ENCODE measurements at regions not wholly inside any gene's neighbourhood (a gene's known extent, or its start where the extent isn't known, plus 50 kb on each side); places are given as distances from the start of the nearest gene placed in this dataset.
"Not testable (repeated sequence)": the region's sequence is repeated elsewhere in the genome, so short reads cannot be mapped to it uniquely, and the experiment has no call there.

GRCh38 chrY:12464155-12464554, 236.9 kb upstream of the USP9Y start:
- no peak for DNase-seq

- DNase-seq, result no peak
Observed at GRCh38 chrY:12465706-12466105, 235.3 kb upstream of the USP9Y start.

- DNase-seq, result no peak
Observed at GRCh38 chrY:12469081-12469480, 231.9 kb upstream of the USP9Y start.

GRCh38 chrY:12474472-12474871, 226.6 kb upstream of the USP9Y start:
- no peak for DNase-seq

GRCh38 chrY:12479382-12479781, 221.6 kb upstream of the USP9Y start:
- no peak for DNase-seq

- DNase-seq, result no peak
Observed at GRCh38 chrY:12483394-12483793, 217.6 kb upstream of the USP9Y start.

GRCh38 chrY:12490558-12491209, 210.3 kb upstream of the USP9Y start:
- DNase-seq, result no peak

- DNase-seq, result no peak
Observed at GRCh38 chrY:12492218-12492617, 208.8 kb upstream of the USP9Y start.

- DNase-seq, result no peak
Observed at GRCh38 chrY:12496007-12496406, 205.0 kb upstream of the USP9Y start.

GRCh38 chrY:12500096-12500495, 200.9 kb upstream of the USP9Y start:
- DNase-seq, result no peak

GRCh38 chrY:12504028-12504427, 197.0 kb upstream of the USP9Y start:
- DNase-seq, result not testable (repeated sequence)

GRCh38 chrY:12517338-12517737, 183.7 kb upstream of the USP9Y start:
- no peak for DNase-seq

- DNase-seq, result no peak
Observed at GRCh38 chrY:12525206-12525605, 175.8 kb upstream of the USP9Y start.

- no peak for DNase-seq
Observed at GRCh38 chrY:12526362-12527063, 174.5 kb upstream of the USP9Y start.

GRCh38 chrY:12537226-12537854, 163.7 kb upstream of the USP9Y start:
- DNase-seq, result no peak

- DNase-seq, result no peak
Observed at GRCh38 chrY:12546746-12547420, 154.1 kb upstream of the USP9Y start.

GRCh38 chrY:12552471-12553283, 148.4 kb upstream of the USP9Y start:
- no peak for DNase-seq

GRCh38 chrY:12553909-12554308, 147.1 kb upstream of the USP9Y start:
- DNase-seq, result no peak

GRCh38 chrY:12555005-12555404, 146.0 kb upstream of the USP9Y start:
- no peak for DNase-seq

- no peak for DNase-seq
Observed at GRCh38 chrY:12559007-12559406, 142.0 kb upstream of the USP9Y start.

GRCh38 chrY:12576278-12576677, 124.8 kb upstream of the USP9Y start:
- no peak for DNase-seq

GRCh38 chrY:12593532-12594216, 107.4 kb upstream of the USP9Y start:
- no peak for DNase-seq

Data from NCI-H446 treated with DMSO at 0.1 percent for 48 hours (cell line).